ENCODE measurements at regions not wholly inside any gene's neighbourhood (a gene's known extent, or its start where the extent isn't known, plus 50 kb on each side); places are given as distances from the start of the nearest gene placed in this dataset.

- no peak for TF ChIP-seq CTCF (IDR thresholded peaks at IDR 0.05)
- TF ChIP-seq REST (IDR thresholded peaks at IDR 0.05; ENCODE audit: insufficient read depth in 1 of 2, low read depth in 2 of 2, low read length in 1 of 2): no peak
Measured at GRCh38 chr11:133711545-133711944, 133.8 kb downstream of the SPATA19 start.

Measured in Panc1 (cell line).